Osteocyte (in vitro differentiated cells): ENCODE measurements at regions not wholly inside any gene's neighbourhood (a gene's known extent, or its start where the extent isn't known, plus 50 kb on each side); places are given as distances from the start of the nearest gene placed in this dataset.

ENCODE experiments used
- DNase-seq: peaks from one replicate; pipeline ENCODE4 v3.0.0; 2021; ENCODE audit warnings: mixed read lengths; ENCODE audit not compliant: unreplicated experiment; ENCODE audit errors: extremely low spot score
- H3K27ac Mint-ChIP-seq: one replicate; pipeline ENCODE4 v1.8.0; 2021; ENCODE audit warnings: mild to moderate bottlenecking, mixed read lengths; ENCODE audit not compliant: unreplicated experiment
- H3K27me3 Mint-ChIP-seq: one replicate; pipeline ENCODE4 v1.8.0; 2021; ENCODE audit warnings: mixed read lengths; ENCODE audit not compliant: unreplicated experiment
- H3K36me3 Mint-ChIP-seq: one replicate; pipeline ENCODE4 v1.8.0; 2021; ENCODE audit warnings: mixed read lengths; ENCODE audit not compliant: unreplicated experiment
- H3K4me1 Mint-ChIP-seq: one replicate; pipeline ENCODE4 v1.8.0; 2021; ENCODE audit warnings: mixed read lengths; ENCODE audit not compliant: unreplicated experiment
- H3K4me3 Mint-ChIP-seq: one replicate; pipeline ENCODE4 v1.8.0; 2021; ENCODE audit warnings: mild to moderate bottlenecking, moderate library complexity, mixed read lengths; ENCODE audit not compliant: unreplicated experiment
- H3K9me3 Mint-ChIP-seq: one replicate; pipeline ENCODE4 v1.8.0; 2021; ENCODE audit warnings: mixed read lengths; ENCODE audit not compliant: unreplicated experiment
- TF ChIP-seq, protein P1 (sequence below): fragments of 200-600 bp; sonication (generic); IDR thresholded peaks from 2 replicates; pipeline ENCODE4 v1.5.0; 2021; ENCODE audit warnings: antibody characterized with exemption, mild to moderate bottlenecking, moderate library complexity

DNA sequence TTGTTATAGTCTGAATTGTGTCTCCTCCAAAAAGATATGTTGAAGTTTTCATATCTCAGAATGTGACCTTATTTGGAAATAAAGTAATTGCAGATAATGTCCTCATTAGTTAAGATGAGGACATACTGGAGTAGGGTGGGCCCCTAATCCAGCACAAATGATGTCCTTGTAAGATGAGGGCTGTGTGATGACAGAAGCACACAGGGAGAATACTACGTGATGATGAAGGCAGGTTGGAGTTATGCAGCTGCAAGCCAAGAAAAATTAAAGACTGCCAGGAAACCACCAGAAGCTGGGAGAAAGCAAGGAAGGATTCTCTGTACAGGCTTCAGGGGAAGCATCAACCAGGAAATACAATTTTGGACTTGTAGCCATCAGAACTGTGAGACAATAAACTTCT is 58.3 kb upstream of the PNPT1 start:
- Mint-ChIP-seq H3K27ac (no peak overlapping the region), H3K27me3 (peaks cover 8% of the 10 kb centered on the region), H3K4me3 (no peak overlapping the region), H3K9me3 (peaks cover 3% of the 10 kb centered on the region), H3K36me3 (no peaks in the 10 kb centered on the region), H3K4me1 (no peaks in the 10 kb centered on the region)
- no peak for DNase-seq
- TF ChIP-seq, protein P1, sequence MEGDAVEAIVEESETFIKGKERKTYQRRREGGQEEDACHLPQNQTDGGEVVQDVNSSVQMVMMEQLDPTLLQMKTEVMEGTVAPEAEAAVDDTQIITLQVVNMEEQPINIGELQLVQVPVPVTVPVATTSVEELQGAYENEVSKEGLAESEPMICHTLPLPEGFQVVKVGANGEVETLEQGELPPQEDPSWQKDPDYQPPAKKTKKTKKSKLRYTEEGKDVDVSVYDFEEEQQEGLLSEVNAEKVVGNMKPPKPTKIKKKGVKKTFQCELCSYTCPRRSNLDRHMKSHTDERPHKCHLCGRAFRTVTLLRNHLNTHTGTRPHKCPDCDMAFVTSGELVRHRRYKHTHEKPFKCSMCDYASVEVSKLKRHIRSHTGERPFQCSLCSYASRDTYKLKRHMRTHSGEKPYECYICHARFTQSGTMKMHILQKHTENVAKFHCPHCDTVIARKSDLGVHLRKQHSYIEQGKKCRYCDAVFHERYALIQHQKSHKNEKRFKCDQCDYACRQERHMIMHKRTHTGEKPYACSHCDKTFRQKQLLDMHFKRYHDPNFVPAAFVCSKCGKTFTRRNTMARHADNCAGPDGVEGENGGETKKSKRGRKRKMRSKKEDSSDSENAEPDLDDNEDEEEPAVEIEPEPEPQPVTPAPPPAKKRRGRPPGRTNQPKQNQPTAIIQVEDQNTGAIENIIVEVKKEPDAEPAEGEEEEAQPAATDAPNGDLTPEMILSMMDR: no peak

DNA sequence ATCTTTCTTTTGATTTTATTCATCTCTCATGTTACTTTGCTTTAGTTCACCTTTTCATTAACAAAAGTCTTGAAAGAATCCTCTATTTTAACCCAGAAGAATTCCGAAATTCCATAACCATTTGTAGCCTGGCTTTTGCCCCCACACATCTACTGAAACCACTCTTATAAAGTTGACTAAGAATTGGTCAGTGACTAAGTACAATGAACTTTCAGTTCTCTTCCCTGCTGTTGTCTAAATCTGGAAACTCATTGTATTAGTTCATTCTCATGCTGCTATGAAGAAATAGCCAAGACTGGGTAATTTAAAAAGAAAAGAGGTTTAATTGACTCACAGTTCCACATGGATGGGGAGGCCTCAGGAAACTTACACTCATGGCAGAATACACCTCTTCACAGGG is 49.9 kb upstream of the PNPT1 start:
- Mint-ChIP-seq H3K36me3 (no peaks in the 10 kb centered on the region), H3K27me3 (peaks cover 12% of the 10 kb centered on the region), H3K4me1 (no peaks in the 10 kb centered on the region), H3K9me3 (no peaks in the 10 kb centered on the region), H3K27ac (no peak overlapping the region), H3K4me3 (no peak overlapping the region)
- TF ChIP-seq, protein P1: no peak
- no peak for DNase-seq
